BLaER1 (cell line): ENCODE measurements at regions not wholly inside any gene's neighbourhood (a gene's known extent, or its start where the extent isn't known, plus 50 kb on each side); places are given as distances from the start of the nearest gene placed in this dataset.
"Not testable (repeated sequence)": the region's sequence is repeated elsewhere in the genome, so short reads cannot be mapped to it uniquely, and the experiment has no call there.

Source experiments
- H3K27ac ChIP-seq: shearing (Covaris generic); formaldehyde crosslinking; 2 replicates; pipeline ENCODE4 v1.8.1; 2022
- H3K27me3 ChIP-seq: shearing (Covaris generic); formaldehyde crosslinking; 2 replicates; pipeline ENCODE4 v1.8.1; 2022
- H3K36me3 ChIP-seq: shearing (Covaris generic); formaldehyde crosslinking; 2 replicates; pipeline ENCODE4 v1.8.1; 2022
- H3K4me1 ChIP-seq: shearing (Covaris generic); formaldehyde crosslinking; 2 replicates; pipeline ENCODE4 v1.8.1; 2022
- H3K4me2 ChIP-seq: shearing (Covaris generic); formaldehyde crosslinking; 2 replicates; pipeline ENCODE4 v1.8.1; 2022
- H3K4me3 ChIP-seq: shearing (Covaris generic); formaldehyde crosslinking; 2 replicates; pipeline ENCODE4 v1.8.1; 2022
- H3K9ac ChIP-seq: shearing (Covaris generic); formaldehyde crosslinking; 2 replicates; pipeline ENCODE4 v1.8.1; 2022
- H3K9me3 ChIP-seq: shearing (Covaris generic); formaldehyde crosslinking; 2 replicates; pipeline ENCODE4 v1.8.1; 2022
- H4K20me1 ChIP-seq: shearing (Covaris generic); formaldehyde crosslinking; 2 replicates; pipeline ENCODE4 v1.8.1; 2022
- Cebpa-rat ChIP-seq: shearing (Covaris generic); IDR thresholded peaks from 2 replicates; pipeline ENCODE4 v1.8.1; 2022

DNA sequence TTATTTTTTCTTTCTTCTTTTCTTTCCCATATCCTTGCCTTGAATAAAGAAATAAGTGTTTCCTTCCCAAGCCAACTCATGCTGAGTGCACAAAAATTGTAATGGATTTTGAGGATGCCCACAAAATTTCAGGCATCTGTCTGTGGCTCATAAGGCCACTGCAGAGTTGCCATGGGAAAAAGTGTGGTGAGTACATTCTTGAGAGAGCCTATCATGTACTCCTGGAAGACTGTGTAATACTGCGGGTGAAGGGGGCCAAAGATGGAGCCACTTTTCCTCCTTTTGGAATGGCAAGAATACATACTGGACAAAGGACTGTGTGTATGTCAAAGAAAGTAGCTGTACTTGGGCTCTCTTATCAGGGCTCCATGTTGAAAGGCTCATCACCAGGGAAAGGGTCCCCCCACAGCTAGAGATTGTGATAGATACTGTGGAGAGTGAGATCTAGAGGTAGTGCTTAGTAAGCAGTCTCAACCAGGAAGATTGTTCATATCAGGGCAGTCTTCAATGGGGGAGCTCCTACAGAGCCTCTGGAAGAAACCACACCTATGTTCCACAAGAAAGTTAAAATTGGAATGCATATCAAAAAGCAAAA lies 341.6 kb upstream of the KCND2 start:
- no peak overlapping the region for H3K4me2 ChIP-seq
- H3K4me3 ChIP-seq = no peak overlapping the region
- no peak overlapping the region for H3K9ac ChIP-seq
- TF ChIP-seq Cebpa-rat = no peak
- no peaks in the 10 kb centered on the region for H3K36me3 ChIP-seq
- H3K4me1 ChIP-seq = no peaks in the 10 kb centered on the region
- no peaks in the 10 kb centered on the region for H3K9me3 ChIP-seq
- H3K27me3 ChIP-seq = no peaks in the 10 kb centered on the region
- no peak overlapping the region for H3K27ac ChIP-seq
- H4K20me1 ChIP-seq = no peaks in the 10 kb centered on the region

DNA sequence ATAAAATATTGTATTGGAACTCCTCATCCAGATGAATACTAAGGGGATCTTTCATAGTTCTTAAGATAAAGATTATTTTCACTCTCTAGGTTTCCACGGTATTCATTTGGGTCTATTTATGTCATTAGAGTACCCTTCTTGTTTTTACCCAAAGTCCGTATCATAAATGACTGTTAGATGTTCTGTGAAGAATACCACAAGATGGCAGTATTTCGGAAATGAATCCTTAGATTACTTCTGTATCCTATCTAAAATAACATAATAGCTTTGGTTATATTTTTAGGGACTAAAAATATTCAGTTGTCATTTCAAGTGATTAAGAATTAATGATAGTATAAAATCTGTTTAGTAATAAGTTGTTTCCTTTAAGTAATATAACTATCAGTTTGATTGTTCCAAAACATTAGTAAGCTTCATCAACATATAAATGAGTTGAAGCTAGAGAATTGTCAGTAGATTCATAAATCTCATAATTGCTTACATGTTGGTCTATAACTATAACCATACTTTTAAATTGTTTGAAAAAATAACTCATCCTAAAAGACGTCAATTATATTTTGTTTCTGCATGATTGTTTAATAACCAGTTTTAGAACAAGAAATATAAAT lies 337.5 kb upstream of the KCND2 start:
- no peaks in the 10 kb centered on the region for H3K9me3 ChIP-seq
- TF ChIP-seq Cebpa-rat = no peak
- H3K4me2 ChIP-seq = no peak overlapping the region
- H3K27ac ChIP-seq = no peak overlapping the region
- H3K36me3 ChIP-seq = no peaks in the 10 kb centered on the region
- no peak overlapping the region for H3K9ac ChIP-seq
- no peaks in the 10 kb centered on the region for H4K20me1 ChIP-seq
- H3K4me1 ChIP-seq = no peaks in the 10 kb centered on the region
- H3K27me3 ChIP-seq = no peaks in the 10 kb centered on the region
- H3K4me3 ChIP-seq = no peak overlapping the region

DNA sequence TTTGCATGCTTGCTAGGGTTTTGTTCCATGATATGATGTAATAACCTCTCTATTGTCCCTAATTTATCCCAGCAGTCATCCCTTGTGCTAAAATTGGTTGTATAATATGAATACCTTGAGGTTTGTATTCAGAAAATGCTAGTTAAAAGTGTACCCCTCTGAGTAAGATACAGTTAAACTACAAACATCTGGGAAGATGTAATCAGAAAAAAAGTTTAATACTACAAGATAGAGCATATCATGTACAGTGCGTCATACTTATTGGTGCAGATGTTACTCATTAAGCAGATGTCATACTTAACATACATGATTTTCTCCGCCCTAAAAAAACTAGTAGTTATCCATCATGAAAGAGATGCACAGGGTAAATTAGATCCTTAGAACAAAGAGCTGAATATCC lies 336.1 kb upstream of the KCND2 start:
- H3K4me1 ChIP-seq = no peaks in the 10 kb centered on the region
- H3K9me3 ChIP-seq = no peaks in the 10 kb centered on the region
- no peak for TF ChIP-seq Cebpa-rat

DNA sequence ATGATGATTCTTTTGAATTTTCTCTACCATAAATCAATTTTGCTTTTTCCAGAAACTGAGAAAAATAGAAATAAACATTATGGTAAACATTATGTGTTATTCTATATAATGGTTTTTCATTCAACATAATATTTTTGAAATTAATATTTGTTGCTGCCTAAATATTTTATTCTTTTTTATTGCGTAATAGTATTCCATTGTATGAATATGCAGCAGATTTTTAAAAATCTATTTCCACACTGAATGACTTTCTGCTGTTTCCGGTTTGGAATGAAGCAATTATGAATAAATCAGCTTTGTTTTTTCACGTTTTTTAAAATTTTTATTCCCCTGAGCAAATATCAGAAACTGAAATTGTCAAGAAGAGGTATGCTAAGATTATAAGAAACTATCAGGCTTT lies 335.2 kb upstream of the KCND2 start:
- peak; percentile 66; the same call in 1 of the 2 replicates for TF ChIP-seq Cebpa-rat
- H3K27me3 ChIP-seq = no peaks in the 10 kb centered on the region
- H4K20me1 ChIP-seq = no peaks in the 10 kb centered on the region
- H3K36me3 ChIP-seq = no peaks in the 10 kb centered on the region
- H3K4me3 ChIP-seq = no peak overlapping the region
- no peaks in the 10 kb centered on the region for H3K9me3 ChIP-seq
- H3K4me1 ChIP-seq = no peaks in the 10 kb centered on the region
- H3K9ac ChIP-seq = no peak overlapping the region
- H3K27ac ChIP-seq = no peak overlapping the region
- no peak overlapping the region for H3K4me2 ChIP-seq

More for the DNA sequence above, 336.1 kb upstream of the KCND2 start:
- Histone ChIP-seq H3K36me3 (no peaks in the 10 kb centered on the region), H3K9ac (no peak overlapping the region), H3K4me3 (no peak overlapping the region), H3K27me3 (no peaks in the 10 kb centered on the region), H3K4me2 (no peak overlapping the region), H4K20me1 (no peaks in the 10 kb centered on the region), H3K27ac (no peak overlapping the region)

DNA sequence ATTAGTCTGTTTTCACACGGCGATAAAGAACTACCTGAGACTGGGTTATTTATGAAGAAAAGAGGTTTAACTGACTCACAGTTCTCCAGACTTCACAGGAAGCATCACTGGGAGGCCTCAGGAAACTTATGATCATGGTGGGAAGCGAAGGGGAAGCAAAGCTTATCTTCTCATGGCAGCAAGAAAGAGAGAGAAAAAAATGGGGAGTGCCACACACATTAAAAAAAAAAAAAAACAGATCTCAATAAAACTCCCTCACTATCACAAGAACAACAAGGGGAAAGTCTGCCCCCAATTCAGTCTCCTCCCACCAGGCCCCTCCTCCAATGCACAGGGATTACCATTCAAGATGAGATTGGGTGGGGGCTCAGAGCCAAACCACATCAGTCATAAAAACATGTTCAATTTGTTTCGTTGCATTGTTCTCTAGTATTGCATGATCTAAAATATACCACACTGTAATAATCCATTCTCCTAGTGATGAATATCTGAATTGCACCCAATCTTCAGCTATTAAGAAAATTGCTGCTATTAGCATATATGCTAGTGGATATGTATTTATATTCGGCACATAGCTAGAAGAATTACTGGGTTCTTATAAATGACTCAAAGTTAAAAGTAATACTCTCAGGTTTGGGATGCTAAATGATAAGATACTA lies 328.9 kb upstream of the KCND2 start:
- no peaks in the 10 kb centered on the region for H3K27me3 ChIP-seq
- no peaks in the 10 kb centered on the region for H3K9me3 ChIP-seq
- H3K4me2 ChIP-seq = no peak overlapping the region
- H3K4me3 ChIP-seq = no peak overlapping the region
- no peak overlapping the region for H3K9ac ChIP-seq
- TF ChIP-seq Cebpa-rat = no peak
- no peaks in the 10 kb centered on the region for H3K4me1 ChIP-seq
- H3K27ac ChIP-seq = no peak overlapping the region
- H3K36me3 ChIP-seq = no peaks in the 10 kb centered on the region
- H4K20me1 ChIP-seq = no peaks in the 10 kb centered on the region

DNA sequence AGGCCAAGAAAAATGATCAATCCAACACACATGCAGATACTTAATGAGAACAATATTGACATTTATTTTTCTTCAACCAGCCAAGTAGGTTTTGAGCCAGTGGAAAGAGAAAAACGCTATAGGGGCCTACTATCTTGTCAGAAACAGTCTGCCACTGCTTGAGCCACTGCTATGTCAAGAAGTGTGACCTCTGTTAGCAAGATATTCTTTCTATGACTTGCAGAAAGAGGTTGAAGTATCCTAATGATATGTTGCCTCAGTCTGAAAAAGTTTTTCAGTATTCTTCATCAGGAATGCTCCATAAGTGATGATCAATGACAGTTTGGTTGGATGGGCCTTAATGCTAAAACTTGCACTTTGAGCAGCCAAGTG lies 328.4 kb upstream of the KCND2 start:
- no peak overlapping the region for H3K4me2 ChIP-seq
- H3K4me3 ChIP-seq = no peak overlapping the region
- H3K4me1 ChIP-seq = no peaks in the 10 kb centered on the region
- H3K36me3 ChIP-seq = no peaks in the 10 kb centered on the region
- H4K20me1 ChIP-seq = no peaks in the 10 kb centered on the region
- H3K27me3 ChIP-seq = no peaks in the 10 kb centered on the region
- no peaks in the 10 kb centered on the region for H3K9me3 ChIP-seq
- no peak overlapping the region for H3K9ac ChIP-seq
- H3K27ac ChIP-seq = no peak overlapping the region
- TF ChIP-seq Cebpa-rat = no peak

DNA sequence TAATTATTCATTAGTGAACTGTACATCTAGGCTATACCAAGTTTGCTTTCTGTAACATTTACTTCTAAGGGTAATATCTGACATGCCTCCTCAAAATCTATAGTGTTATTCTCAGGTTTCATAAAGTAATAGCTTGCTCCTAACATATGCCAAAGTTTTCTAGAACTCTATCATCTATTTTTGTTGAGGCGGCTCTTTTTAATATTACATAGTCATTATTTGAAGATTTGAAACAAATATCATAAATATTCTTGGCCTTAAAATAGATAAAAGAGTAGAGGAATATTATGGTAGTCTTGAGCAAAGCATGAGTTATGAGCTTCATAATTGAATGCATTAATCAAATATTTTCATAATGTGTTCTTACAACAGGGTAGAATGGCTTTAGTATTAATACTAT lies 327.2 kb upstream of the KCND2 start:
- H4K20me1 ChIP-seq = no peaks in the 10 kb centered on the region
- no peaks in the 10 kb centered on the region for H3K27me3 ChIP-seq
- H3K9me3 ChIP-seq = no peaks in the 10 kb centered on the region
- H3K36me3 ChIP-seq = no peaks in the 10 kb centered on the region
- H3K4me3 ChIP-seq = no peak overlapping the region
- no peak overlapping the region for H3K27ac ChIP-seq
- H3K4me1 ChIP-seq = no peaks in the 10 kb centered on the region
- no peak overlapping the region for H3K4me2 ChIP-seq
- no peak overlapping the region for H3K9ac ChIP-seq
- no peak for TF ChIP-seq Cebpa-rat

DNA sequence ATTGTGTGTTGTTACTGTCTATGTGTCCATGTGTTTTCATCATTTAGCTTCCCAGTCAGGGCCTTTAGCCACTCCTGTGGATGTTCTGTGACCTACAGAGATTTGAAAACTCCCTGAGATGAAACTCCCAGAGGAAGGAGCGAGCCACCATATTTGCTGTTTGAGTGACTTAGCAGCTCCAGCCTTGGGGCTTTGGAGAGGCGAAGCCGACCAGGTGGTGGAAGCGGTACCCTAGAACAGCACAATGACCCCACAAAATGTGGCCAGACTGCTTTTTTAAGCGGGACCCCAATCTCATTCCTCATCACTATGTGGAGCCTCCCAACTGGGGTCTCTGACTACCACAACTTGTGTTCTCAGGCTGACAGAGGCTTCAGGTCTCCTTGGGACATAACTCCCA lies 323.9 kb upstream of the KCND2 start:
- H3K9ac ChIP-seq = no peak overlapping the region

DNA sequence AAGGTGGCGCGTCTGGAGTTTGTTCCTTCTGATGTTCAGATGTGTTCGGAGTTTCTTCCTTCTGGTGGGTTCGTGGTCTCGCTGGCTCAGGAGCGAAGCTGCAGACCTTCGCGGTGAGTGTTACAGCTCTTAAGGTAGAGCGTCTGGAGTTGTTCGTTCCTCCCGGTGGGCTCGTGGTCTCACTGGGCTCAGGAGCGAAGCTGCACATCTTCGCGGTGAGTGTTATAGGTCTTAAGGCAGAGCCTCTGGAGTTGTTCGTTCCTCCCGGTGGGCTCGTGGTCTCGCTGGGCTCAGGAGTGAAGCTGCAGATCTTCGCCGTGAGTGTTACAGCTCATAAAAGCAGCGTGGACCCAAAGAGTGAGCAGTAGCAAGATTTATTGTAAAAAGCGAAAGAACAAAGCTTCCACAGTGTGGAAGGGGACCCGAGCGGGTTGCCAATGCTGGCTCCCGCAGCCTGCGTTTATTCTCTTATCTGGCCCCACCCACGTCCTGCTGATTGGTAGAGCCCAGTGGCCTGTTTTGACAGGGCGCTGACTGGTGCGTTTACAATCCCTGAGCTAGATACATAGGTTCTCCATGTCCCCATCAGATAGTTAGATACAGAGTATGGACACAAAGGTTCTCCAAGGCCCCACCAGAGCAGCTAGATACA lies 322.5 kb upstream of the KCND2 start:
- H3K4me2 ChIP-seq, H3K4me3 ChIP-seq, H3K9me3 ChIP-seq, H3K4me1 ChIP-seq, H3K9ac ChIP-seq, H4K20me1 ChIP-seq, H3K27ac ChIP-seq, H3K27me3 ChIP-seq, H3K36me3 ChIP-seq: not testable (repeated sequence)

More for the DNA sequence above, 323.9 kb upstream of the KCND2 start:
- Histone ChIP-seq H3K36me3 (no peaks in the 10 kb centered on the region), H4K20me1 (no peaks in the 10 kb centered on the region), H3K27me3 (no peaks in the 10 kb centered on the region), H3K4me1 (no peaks in the 10 kb centered on the region), H3K27ac (no peak overlapping the region), H3K9me3 (no peaks in the 10 kb centered on the region), H3K4me3 (no peak overlapping the region), H3K4me2 (no peak overlapping the region)
- TF ChIP-seq Cebpa-rat = no peak

DNA sequence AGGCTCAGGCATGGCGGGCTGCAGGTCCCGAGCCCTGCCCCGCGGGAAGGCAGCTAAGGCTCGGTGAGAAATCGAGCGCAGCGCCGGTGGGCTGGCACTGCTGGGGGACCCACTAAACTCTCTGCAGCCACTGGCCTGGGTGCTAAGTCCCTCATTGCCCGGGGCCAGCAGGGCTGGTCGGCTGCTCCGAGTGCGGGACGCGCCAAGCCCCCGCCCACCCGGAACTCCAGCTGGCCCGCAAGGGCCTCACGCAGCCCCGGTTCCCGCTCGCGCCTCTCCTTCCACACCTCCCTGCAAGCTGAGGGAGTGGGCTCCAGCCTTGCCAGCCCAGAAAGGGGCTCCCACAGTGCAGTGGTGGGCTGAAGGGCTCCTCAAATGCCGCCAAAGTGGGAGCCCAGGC lies 321.4 kb upstream of the KCND2 start:
- not testable (repeated sequence) for H3K4me1 ChIP-seq, H3K4me2 ChIP-seq, H3K9ac ChIP-seq, H4K20me1 ChIP-seq, H3K4me3 ChIP-seq, H3K36me3 ChIP-seq, H3K27ac ChIP-seq, H3K9me3 ChIP-seq, H3K27me3 ChIP-seq
